ENCODE measurements at regions not wholly inside any gene's neighbourhood (a gene's known extent, or its start where the extent isn't known, plus 50 kb on each side); places are given as distances from the start of the nearest gene placed in this dataset.

- no peak overlapping the region for H3K27ac ChIP-seq (ENCODE audit: extremely low read length, insufficient read depth, low read length)
These were observed 111.6 kb downstream of the HDGFL1 start for GRCh38 chr6:22680950-22681349.

GRCh38 chr6:22681761-22682160, 112.4 kb downstream of the HDGFL1 start:
- WGBS (ENCODE audit: low lambda C conversion rate) = 2% methylated on average over 3 of the region's 3 CpGs
- CTCF ChIA-PET (ENCODE audit: low intra/inter-chr PET ratio, low total read pairs) = no interaction called here

More at GRCh38 chr6:22680950-22681349, 111.6 kb downstream of the HDGFL1 start:
- Histone ChIP-seq H3K9me3 (ENCODE audit: low read length) (peaks cover 75% of the 10 kb centered on the region), H3K4me3 (replicated peaks in 1 of 3; ENCODE audit: insufficient read depth in 1 of 3, low read depth in 2 of 3, low read length in 3 of 3) (no peak overlapping the region), H3K36me3 (replicated peaks in 1 of 2; ENCODE audit: control insufficient read depth in 1 of 2, insufficient read depth in 2 of 2, low read length in 2 of 2) (no peaks in the 10 kb centered on the region), H4K20me1 (ENCODE audit: insufficient read depth, low read length) (no peaks in the 10 kb centered on the region), H3K79me2 (ENCODE audit: insufficient read depth, low read length) (no peaks in the 10 kb centered on the region), H2AFZ (ENCODE audit: low read length) (no peak overlapping the region), H3K9ac (ENCODE audit: insufficient read depth, low read depth, low read length) (no peak overlapping the region), H3K4me1 (ENCODE audit: insufficient read depth, low read length) (no peaks in the 10 kb centered on the region), H3K4me2 (ENCODE audit: low read depth, low read length) (no peak overlapping the region), H3K27me3 (ENCODE audit: control insufficient read depth in 1 of 2, insufficient read depth in 2 of 2, low read length in 2 of 2) (no peaks in the 10 kb centered on the region)
- intact Hi-C loops (cut with micrococcal nuclease; ENCODE audit: unreplicated experiment) (no loop called here), in situ Hi-C loops (cut with HindIII; ENCODE audit: extremely low pct_ligation_motif_present, low pct_unique_long_range_greater_than_20kb) (no loop called here)
- DNase-seq (ENCODE audit: low spot score) (no peak), ATAC-seq (no peak), FAIRE-seq (no peak)
- TF ChIP-seq RARA (CRISPR knock-in tag; IDR thresholded peaks at IDR 0.05) = no peak
- TF ChIP-seq, protein P1, sequence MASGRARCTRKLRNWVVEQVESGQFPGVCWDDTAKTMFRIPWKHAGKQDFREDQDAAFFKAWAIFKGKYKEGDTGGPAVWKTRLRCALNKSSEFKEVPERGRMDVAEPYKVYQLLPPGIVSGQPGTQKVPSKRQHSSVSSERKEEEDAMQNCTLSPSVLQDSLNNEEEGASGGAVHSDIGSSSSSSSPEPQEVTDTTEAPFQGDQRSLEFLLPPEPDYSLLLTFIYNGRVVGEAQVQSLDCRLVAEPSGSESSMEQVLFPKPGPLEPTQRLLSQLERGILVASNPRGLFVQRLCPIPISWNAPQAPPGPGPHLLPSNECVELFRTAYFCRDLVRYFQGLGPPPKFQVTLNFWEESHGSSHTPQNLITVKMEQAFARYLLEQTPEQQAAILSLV (CRISPR knock-in tag; IDR thresholded peaks at IDR 0.05; ENCODE audit: borderline replicate concordance) = no peak
- BruUV-seq (replicated peaks) = no TSS peak
- POLR2A ChIA-PET = no interaction called here
- CTCF ChIA-PET (ENCODE audit: low intra/inter-chr PET ratio, low total read pairs) = no interaction called here
- 29% methylated on average over 7 of the region's 7 CpGs for WGBS (ENCODE audit: low lambda C conversion rate)

More at GRCh38 chr6:22681761-22682160, 112.4 kb downstream of the HDGFL1 start:
- DNase-seq (ENCODE audit: low spot score) (no peak), ATAC-seq (no peak), FAIRE-seq (no peak)
- Histone ChIP-seq H3K9me3 (ENCODE audit: low read length) (peaks cover 81% of the 10 kb centered on the region), H4K20me1 (ENCODE audit: insufficient read depth, low read length) (no peaks in the 10 kb centered on the region), H3K27ac (ENCODE audit: extremely low read length, insufficient read depth, low read length) (no peak overlapping the region), H3K36me3 (replicated peaks in 1 of 2; ENCODE audit: control insufficient read depth in 1 of 2, insufficient read depth in 2 of 2, low read length in 2 of 2) (no peaks in the 10 kb centered on the region), H3K79me2 (ENCODE audit: insufficient read depth, low read length) (no peaks in the 10 kb centered on the region), H3K4me1 (ENCODE audit: insufficient read depth, low read length) (no peaks in the 10 kb centered on the region), H3K9ac (ENCODE audit: insufficient read depth, low read depth, low read length) (no peak overlapping the region), H2AFZ (ENCODE audit: low read length) (no peak overlapping the region), H3K4me3 (replicated peaks in 1 of 3; ENCODE audit: insufficient read depth in 1 of 3, low read depth in 2 of 3, low read length in 3 of 3) (no peak overlapping the region), H3K27me3 (ENCODE audit: control insufficient read depth in 1 of 2, insufficient read depth in 2 of 2, low read length in 2 of 2) (no peaks in the 10 kb centered on the region), H3K4me2 (ENCODE audit: low read depth, low read length) (no peak overlapping the region)
- in situ Hi-C loops (cut with HindIII; ENCODE audit: extremely low pct_ligation_motif_present, low pct_unique_long_range_greater_than_20kb) = no loop called here
- POLR2A ChIA-PET = no interaction called here
- intact Hi-C loops (cut with micrococcal nuclease; ENCODE audit: unreplicated experiment) = no loop called here
- no peak for TF ChIP-seq NFYC (CRISPR knock-in tag; IDR thresholded peaks at IDR 0.05)
- TF ChIP-seq ZNF839 (CRISPR knock-in tag; IDR thresholded peaks at IDR 0.05; ENCODE audit: borderline replicate concordance) = no peak
- TF ChIP-seq NAIF1 (CRISPR knock-in tag; IDR thresholded peaks at IDR 0.05; ENCODE audit: borderline replicate concordance) = no peak
- no TSS peak for BruUV-seq (replicated peaks)

Data from HepG2 (cell line).